ENCODE measurements at regions not wholly inside any gene's neighbourhood (a gene's known extent, or its start where the extent isn't known, plus 50 kb on each side); places are given as distances from the start of the nearest gene placed in this dataset.

DNA sequence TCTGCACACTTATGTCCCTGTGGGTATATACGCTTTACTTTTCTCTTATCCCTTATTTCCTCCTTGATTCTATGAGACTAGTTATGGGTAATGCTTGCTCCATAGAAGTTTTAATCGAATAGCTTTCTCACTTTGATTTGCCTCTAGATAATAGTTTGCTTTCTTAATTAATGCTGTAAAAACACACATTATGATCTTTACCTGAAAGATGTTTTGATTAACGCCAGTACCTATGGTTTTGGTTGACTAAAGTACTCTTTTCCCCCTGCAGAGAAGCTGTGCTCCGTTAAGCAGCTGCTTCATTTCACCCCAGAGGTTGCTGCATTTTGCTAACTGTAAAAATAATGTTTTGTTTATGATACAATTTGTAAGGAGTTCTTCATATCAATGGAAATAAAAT is 362.3 kb downstream of the FLRT2 start:
- no peaks in the 10 kb centered on the region for H3K4me1 Mint-ChIP-seq (ENCODE audit: low read depth)
- H3K27ac Mint-ChIP-seq, result no peak overlapping the region
- no peak overlapping the region for H3K4me3 Mint-ChIP-seq
- TF ChIP-seq, protein P1, sequence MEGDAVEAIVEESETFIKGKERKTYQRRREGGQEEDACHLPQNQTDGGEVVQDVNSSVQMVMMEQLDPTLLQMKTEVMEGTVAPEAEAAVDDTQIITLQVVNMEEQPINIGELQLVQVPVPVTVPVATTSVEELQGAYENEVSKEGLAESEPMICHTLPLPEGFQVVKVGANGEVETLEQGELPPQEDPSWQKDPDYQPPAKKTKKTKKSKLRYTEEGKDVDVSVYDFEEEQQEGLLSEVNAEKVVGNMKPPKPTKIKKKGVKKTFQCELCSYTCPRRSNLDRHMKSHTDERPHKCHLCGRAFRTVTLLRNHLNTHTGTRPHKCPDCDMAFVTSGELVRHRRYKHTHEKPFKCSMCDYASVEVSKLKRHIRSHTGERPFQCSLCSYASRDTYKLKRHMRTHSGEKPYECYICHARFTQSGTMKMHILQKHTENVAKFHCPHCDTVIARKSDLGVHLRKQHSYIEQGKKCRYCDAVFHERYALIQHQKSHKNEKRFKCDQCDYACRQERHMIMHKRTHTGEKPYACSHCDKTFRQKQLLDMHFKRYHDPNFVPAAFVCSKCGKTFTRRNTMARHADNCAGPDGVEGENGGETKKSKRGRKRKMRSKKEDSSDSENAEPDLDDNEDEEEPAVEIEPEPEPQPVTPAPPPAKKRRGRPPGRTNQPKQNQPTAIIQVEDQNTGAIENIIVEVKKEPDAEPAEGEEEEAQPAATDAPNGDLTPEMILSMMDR (IDR thresholded peaks at IDR 0.05), result no peak
- H3K9me3 Mint-ChIP-seq, result no peaks in the 10 kb centered on the region; the same call in 1 of the 2 replicates
- no peaks in the 10 kb centered on the region for H3K27me3 Mint-ChIP-seq (ENCODE audit: insufficient read depth)
- DNase-seq, result no peak
- no peaks in the 10 kb centered on the region for H3K36me3 Mint-ChIP-seq (ENCODE audit: low read depth)

DNA sequence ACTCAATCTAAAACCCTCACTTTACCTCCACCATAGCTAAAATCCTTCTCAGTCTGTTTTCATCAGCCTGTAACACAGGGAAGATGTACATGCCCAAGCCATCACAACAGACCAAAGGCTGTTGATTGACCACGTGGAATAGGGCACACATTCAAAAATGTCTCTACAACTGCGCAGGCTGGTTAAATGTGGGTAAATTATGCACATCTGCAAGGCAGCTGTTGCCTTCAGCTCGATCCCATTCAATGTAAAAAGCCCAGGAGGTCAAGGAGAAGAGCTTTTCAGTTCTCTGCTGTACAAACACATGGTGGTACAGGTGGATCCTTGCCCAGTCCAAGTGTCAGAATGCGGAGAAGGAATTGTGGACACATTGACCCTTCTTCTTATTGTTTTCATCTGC is 354.0 kb downstream of the FLRT2 start:
- Mint-ChIP-seq H3K4me3 (no peak overlapping the region), H3K4me1 (ENCODE audit: low read depth) (no peaks in the 10 kb centered on the region), H3K9me3 (peaks cover 27% of the 10 kb centered on the region), H3K36me3 (ENCODE audit: low read depth) (no peaks in the 10 kb centered on the region), H3K27ac (no peak overlapping the region), H3K27me3 (ENCODE audit: insufficient read depth) (no peaks in the 10 kb centered on the region)
- TF ChIP-seq, protein P1 (IDR thresholded peaks at IDR 0.05), result no peak
- DNase-seq, result no peak

DNA sequence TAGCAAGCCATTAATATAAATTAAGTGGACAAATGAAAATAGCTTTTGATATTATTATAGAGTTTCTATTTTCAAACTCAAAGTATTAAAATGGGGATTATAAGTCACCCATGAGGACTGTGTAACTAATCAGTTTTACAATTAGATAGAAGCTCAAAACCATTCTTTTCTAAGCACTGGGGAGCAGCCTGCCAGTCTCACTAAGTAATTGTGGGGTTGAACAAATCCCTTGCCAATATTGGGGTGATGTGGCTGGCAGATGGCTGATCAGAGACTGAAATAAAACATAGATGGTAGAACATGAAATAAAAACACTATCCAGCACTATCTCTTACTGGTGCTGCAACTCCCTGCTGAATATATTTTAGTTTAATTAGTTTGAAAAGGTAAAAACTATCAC is 353.2 kb downstream of the FLRT2 start:
- TF ChIP-seq, protein P1 (IDR thresholded peaks at IDR 0.05), result no peak
- DNase-seq, result no peak
- Mint-ChIP-seq H3K27me3 (ENCODE audit: insufficient read depth) (no peaks in the 10 kb centered on the region), H3K4me1 (ENCODE audit: low read depth) (no peaks in the 10 kb centered on the region), H3K4me3 (no peak overlapping the region), H3K36me3 (ENCODE audit: low read depth) (no peaks in the 10 kb centered on the region), H3K27ac (no peak overlapping the region), H3K9me3 (peaks cover 27% of the 10 kb centered on the region)

DNA sequence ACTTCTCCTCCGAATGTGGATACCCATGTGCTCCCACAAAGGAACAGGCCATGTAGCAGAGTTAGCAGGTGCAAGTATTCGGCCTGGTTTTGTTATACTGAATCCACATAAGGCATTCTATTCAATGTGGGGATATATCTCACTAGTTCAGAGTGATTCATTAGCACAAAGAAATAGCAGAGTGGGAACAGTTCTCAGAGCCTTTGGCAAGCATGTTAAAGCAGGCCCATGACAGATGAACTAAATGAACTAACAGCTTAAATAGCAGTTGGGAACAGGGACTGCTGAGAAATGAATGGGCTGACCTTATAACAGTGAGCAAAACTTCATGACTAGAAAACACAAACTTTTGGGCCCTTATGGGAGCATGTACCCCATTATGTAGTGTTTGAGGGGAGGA is 352.0 kb downstream of the FLRT2 start:
- Mint-ChIP-seq H3K27ac (no peak overlapping the region), H3K4me3 (no peak overlapping the region), H3K36me3 (ENCODE audit: low read depth) (no peaks in the 10 kb centered on the region), H3K27me3 (ENCODE audit: insufficient read depth) (no peaks in the 10 kb centered on the region), H3K9me3 (peaks cover 30% of the 10 kb centered on the region), H3K4me1 (ENCODE audit: low read depth) (no peaks in the 10 kb centered on the region)
- TF ChIP-seq, protein P1 (IDR thresholded peaks at IDR 0.05), result no peak
- DNase-seq, result no peak

DNA sequence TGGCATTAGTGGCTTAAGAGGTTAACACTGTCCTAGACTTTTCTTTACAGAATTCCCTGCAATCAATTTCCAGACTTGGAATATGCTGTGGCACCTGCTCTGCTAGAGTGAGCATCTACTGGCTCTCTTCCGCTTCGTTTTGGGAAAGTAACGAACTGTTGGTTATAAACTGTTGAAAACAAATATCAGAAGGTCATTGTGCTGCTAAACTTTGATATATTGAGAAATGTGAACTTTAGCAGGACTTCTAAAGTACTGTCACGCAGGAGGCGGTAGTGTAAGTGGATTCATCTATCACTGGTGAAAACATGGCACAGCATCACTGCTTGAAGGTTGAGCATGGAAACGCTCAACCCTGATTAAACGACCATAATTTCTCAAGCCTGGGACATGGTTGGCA is 348.9 kb downstream of the FLRT2 start:
- TF ChIP-seq, protein P1 (IDR thresholded peaks at IDR 0.05), result no peak
- Mint-ChIP-seq H3K4me3 (no peak overlapping the region), H3K4me1 (ENCODE audit: low read depth) (no peaks in the 10 kb centered on the region)

DNA sequence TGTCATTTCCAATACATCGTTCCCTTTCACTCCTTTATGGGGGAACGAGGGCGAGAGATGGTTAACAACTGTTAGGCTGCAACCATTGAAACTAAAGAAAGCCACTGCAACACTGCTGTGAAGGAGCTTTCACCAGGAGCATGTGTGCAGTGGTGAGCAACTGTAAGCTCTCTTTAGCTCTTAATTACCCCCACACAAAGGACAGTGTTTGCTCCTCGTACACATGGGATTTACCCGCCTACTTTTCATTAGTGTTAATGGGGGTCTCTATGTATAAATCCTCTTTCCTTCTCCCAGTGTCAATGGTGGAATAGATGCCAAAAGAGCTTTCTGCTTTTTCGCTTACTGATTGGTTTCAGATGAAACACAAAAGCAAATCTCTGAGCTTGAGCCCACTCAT is 343.1 kb downstream of the FLRT2 start:
- TF ChIP-seq, protein P1 (IDR thresholded peaks at IDR 0.05), result no peak
- H3K4me1 Mint-ChIP-seq (ENCODE audit: low read depth), result no peaks in the 10 kb centered on the region
- no peaks in the 10 kb centered on the region for H3K36me3 Mint-ChIP-seq (ENCODE audit: low read depth)
- no peak overlapping the region for H3K27ac Mint-ChIP-seq
- H3K4me3 Mint-ChIP-seq, result no peak overlapping the region
- no peaks in the 10 kb centered on the region for H3K27me3 Mint-ChIP-seq (ENCODE audit: insufficient read depth)
- no peak for DNase-seq
- H3K9me3 Mint-ChIP-seq, result peaks cover 13% of the 10 kb centered on the region

More for the DNA sequence above, 348.9 kb downstream of the FLRT2 start:
- no peak for DNase-seq
- H3K27me3 Mint-ChIP-seq (ENCODE audit: insufficient read depth), result no peaks in the 10 kb centered on the region
- peaks cover 25% of the 10 kb centered on the region for H3K9me3 Mint-ChIP-seq
- no peaks in the 10 kb centered on the region for H3K36me3 Mint-ChIP-seq (ENCODE audit: low read depth)
- H3K27ac Mint-ChIP-seq, result no peak overlapping the region
